ENCODE measurements at regions not wholly inside any gene's neighbourhood (a gene's known extent, or its start where the extent isn't known, plus 50 kb on each side); places are given as distances from the start of the nearest gene placed in this dataset.

GRCh38 chr22:19663286-19663815, 51.0 kb upstream of the SEPTIN5 start:
- TF ChIP-seq CTCF (IDR thresholded peaks at IDR 0.05; ENCODE audit: low read depth, low read length) (no peak), MAX (IDR thresholded peaks at IDR 0.05; ENCODE audit: low read depth, low read length) (peak; percentile 80)

Data from NB4 (cell line).